ENCODE measurements at regions not wholly inside any gene's neighbourhood (a gene's known extent, or its start where the extent isn't known, plus 50 kb on each side); places are given as distances from the start of the nearest gene placed in this dataset.

DNA sequence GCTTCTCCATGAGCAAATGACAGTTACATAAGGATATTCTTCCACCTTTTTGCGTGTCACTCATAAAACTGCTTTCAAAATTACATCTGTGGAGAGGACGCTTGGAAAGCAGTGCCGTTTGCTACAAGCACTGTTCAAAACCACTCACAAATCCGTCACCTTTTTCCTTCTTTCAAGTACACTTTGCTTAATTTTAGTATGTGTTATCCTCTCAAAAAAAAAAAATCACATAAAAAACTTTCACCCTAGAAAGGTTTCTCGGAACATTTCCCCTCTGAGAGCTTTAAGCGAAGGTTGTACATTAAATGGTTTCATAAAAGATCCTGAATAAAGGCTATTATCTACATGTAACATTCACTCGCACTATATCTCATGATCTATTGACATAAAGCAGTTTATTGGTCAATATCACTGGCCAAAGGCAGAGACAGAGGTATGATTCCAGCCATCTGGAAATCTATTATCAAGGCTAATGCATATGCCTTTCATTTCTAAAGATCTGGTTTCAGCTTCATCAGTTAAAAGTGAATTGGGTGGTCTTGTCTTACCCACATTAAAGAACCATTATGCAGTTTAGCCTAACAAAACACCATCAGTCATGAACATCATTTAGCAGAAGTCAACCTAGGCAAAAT, 163.6 kb downstream of the ENC1 start:
- TF ChIP-seq, protein P1, sequence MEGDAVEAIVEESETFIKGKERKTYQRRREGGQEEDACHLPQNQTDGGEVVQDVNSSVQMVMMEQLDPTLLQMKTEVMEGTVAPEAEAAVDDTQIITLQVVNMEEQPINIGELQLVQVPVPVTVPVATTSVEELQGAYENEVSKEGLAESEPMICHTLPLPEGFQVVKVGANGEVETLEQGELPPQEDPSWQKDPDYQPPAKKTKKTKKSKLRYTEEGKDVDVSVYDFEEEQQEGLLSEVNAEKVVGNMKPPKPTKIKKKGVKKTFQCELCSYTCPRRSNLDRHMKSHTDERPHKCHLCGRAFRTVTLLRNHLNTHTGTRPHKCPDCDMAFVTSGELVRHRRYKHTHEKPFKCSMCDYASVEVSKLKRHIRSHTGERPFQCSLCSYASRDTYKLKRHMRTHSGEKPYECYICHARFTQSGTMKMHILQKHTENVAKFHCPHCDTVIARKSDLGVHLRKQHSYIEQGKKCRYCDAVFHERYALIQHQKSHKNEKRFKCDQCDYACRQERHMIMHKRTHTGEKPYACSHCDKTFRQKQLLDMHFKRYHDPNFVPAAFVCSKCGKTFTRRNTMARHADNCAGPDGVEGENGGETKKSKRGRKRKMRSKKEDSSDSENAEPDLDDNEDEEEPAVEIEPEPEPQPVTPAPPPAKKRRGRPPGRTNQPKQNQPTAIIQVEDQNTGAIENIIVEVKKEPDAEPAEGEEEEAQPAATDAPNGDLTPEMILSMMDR (IDR thresholded peaks at IDR 0.05), result no peak
- TF ChIP-seq POLR2A (IDR thresholded peaks at IDR 0.05), result no peak
